H9 (cell line): ENCODE measurements at regions not wholly inside any gene's neighbourhood (a gene's known extent, or its start where the extent isn't known, plus 50 kb on each side); places are given as distances from the start of the nearest gene placed in this dataset.
"Not testable (repeated sequence)": the region's sequence is repeated elsewhere in the genome, so short reads cannot be mapped to it uniquely, and the experiment has no call there.

Experiments
- DNase-seq: peaks from one replicate; pipeline ENCODE4 v3.0.0-alpha.2; 2017
- H2AFZ ChIP-seq: one replicate; pipeline ENCODE4 v1.6.1; 2013; ENCODE audit warnings: mild to moderate bottlenecking, low read length, control low read depth, moderate library complexity
- H2AK5ac ChIP-seq: 2 replicates; pipeline ENCODE4 v1.6.1; 2013; ENCODE audit warnings: low read length, control low read depth, mixed read lengths; ENCODE audit not compliant: insufficient read length
- H2BK120ac ChIP-seq: one replicate; pipeline ENCODE4 v1.6.1; 2013; ENCODE audit warnings: low read depth, mild to moderate bottlenecking, low read length, control low read depth, inconsistent platforms; ENCODE audit not compliant: poor library complexity, severe bottlenecking
- H2BK12ac ChIP-seq: 2 replicates; pipeline ENCODE4 v1.6.1; 2013; ENCODE audit warnings: low read length, control low read depth, mixed read lengths, low read depth; ENCODE audit not compliant: insufficient read length
- H2BK15ac ChIP-seq: 2 replicates; pipeline ENCODE4 v1.6.1; 2013; ENCODE audit warnings: low read depth, low read length, control low read depth
- H2BK20ac ChIP-seq: one replicate; pipeline ENCODE4 v1.6.1; 2013; ENCODE audit warnings: low read depth, mild to moderate bottlenecking, low read length, control low read depth, inconsistent platforms; ENCODE audit not compliant: poor library complexity, severe bottlenecking
- H2BK5ac ChIP-seq: 2 replicates; pipeline ENCODE4 v1.6.1; 2013; ENCODE audit warnings: low read length, control low read depth, mixed read lengths; ENCODE audit not compliant: insufficient read length
- H3K14ac ChIP-seq: 2 replicates; pipeline ENCODE4 v1.6.1; 2013; ENCODE audit warnings: low read length, control low read depth; ENCODE audit not compliant: insufficient read depth
- H3K18ac ChIP-seq: 2 replicates; pipeline ENCODE4 v1.6.1; 2013; ENCODE audit warnings: low read depth, mild to moderate bottlenecking, mixed read lengths, low read length, control low read depth; ENCODE audit not compliant: insufficient read length
- H3K23ac ChIP-seq: 2 replicates; pipeline ENCODE4 v1.6.1; 2013; ENCODE audit warnings: low read length, control low read depth, mixed read lengths, low read depth; ENCODE audit not compliant: insufficient read length
- H3K23me2 ChIP-seq: 2 replicates; pipeline ENCODE4 v1.6.1; 2013; ENCODE audit warnings: low read depth, mild to moderate bottlenecking, mixed read lengths, low read length, control low read depth; ENCODE audit not compliant: insufficient read length, poor library complexity, severe bottlenecking
- H3K27ac ChIP-seq: 2 replicates; pipeline ENCODE4 v1.5.1; 2013; ENCODE audit warnings: low read length, control low read depth, mixed read lengths, low read depth; ENCODE audit not compliant: insufficient read length
- H3K27me3 ChIP-seq: 2 replicates; pipeline ENCODE4 v1.6.1; 2013; ENCODE audit warnings: low read length, control low read depth, inconsistent platforms; ENCODE audit not compliant: insufficient read depth
- H3K4ac ChIP-seq: 2 replicates; pipeline ENCODE4 v1.6.1; 2013; ENCODE audit warnings: low read depth, mild to moderate bottlenecking, control low read depth, inconsistent platforms, low read length, moderate library complexity
- H3K4me1 ChIP-seq: 2 replicates; pipeline ENCODE4 v1.6.1; 2013; ENCODE audit warnings: low read length, control low read depth, inconsistent platforms; ENCODE audit not compliant: insufficient read depth
- H3K4me2 ChIP-seq: 2 replicates; pipeline ENCODE4 v1.6.1; 2013; ENCODE audit warnings: low read length, control low read depth, mixed read lengths; ENCODE audit not compliant: insufficient read length, insufficient read depth
- H3K56ac ChIP-seq: 2 replicates; pipeline ENCODE4 v1.6.1; 2013; ENCODE audit warnings: low read depth, mild to moderate bottlenecking, mixed read lengths, low read length, control low read depth; ENCODE audit not compliant: insufficient read length
- H3K79me1 ChIP-seq: 2 replicates; pipeline ENCODE4 v1.6.1; 2013; ENCODE audit warnings: low read depth, mild to moderate bottlenecking, moderate library complexity, low read length, control low read depth, inconsistent platforms; ENCODE audit not compliant: insufficient read depth, poor library complexity, severe bottlenecking
- H3K79me2 ChIP-seq: 2 replicates; pipeline ENCODE4 v1.6.1; 2013; ENCODE audit warnings: low read length, control low read depth, inconsistent platforms; ENCODE audit not compliant: insufficient read depth
- H3K9ac ChIP-seq: 2 replicates; pipeline ENCODE4 v1.6.1; 2013; ENCODE audit warnings: low read length, control low read depth, mixed read lengths; ENCODE audit not compliant: insufficient read length; ENCODE audit errors: extremely low read depth
- H3K9me3 ChIP-seq: one replicate; pipeline ENCODE4 v1.6.1; 2013; ENCODE audit warnings: low read depth, low read length, inconsistent platforms; ENCODE audit not compliant: control insufficient read depth
- H3T11ph ChIP-seq: one replicate; pipeline ENCODE4 v1.6.1; 2013; ENCODE audit warnings: mild to moderate bottlenecking, low read length, control low read depth, inconsistent platforms
- H4K20me1 ChIP-seq: one replicate; pipeline ENCODE4 v1.6.1; 2013; ENCODE audit not compliant: control insufficient read depth, insufficient read length, insufficient read depth
- H4K5ac ChIP-seq: 2 replicates; pipeline ENCODE4 v1.6.1; 2013; ENCODE audit warnings: low read depth, mild to moderate bottlenecking, mixed read lengths, low read length, control low read depth; ENCODE audit not compliant: insufficient read length
- H4K8ac ChIP-seq: replicated peaks from 2 replicates; pipeline ENCODE4 v1.6.1; 2013; ENCODE audit warnings: low read length, control low read depth, mixed read lengths, low read depth; ENCODE audit not compliant: insufficient read length
- H4K91ac ChIP-seq: 2 replicates; pipeline ENCODE4 v1.6.1; 2013; ENCODE audit warnings: low read depth, mild to moderate bottlenecking, moderate library complexity, mixed read lengths, low read length, control low read depth; ENCODE audit not compliant: insufficient read length
- H3K27ac Mint-ChIP-seq, 3 experiments: 2 replicates in 2 of 3; 3 replicates in 1 of 3; pipeline ENCODE4 v1.8.0; 2020 to 2021; ENCODE audit warnings: mixed read lengths in 3 of 3, mild to moderate bottlenecking in 1 of 3, moderate library complexity in 1 of 3
- H3K27me3 Mint-ChIP-seq: 2 replicates; pipeline ENCODE4 v1.8.0; 2021; ENCODE audit warnings: low read depth, mild to moderate bottlenecking, moderate library complexity, mixed read lengths
- H3K36me3 Mint-ChIP-seq, 3 experiments: 2 replicates in 2 of 3; 3 replicates in 1 of 3; pipeline ENCODE4 v1.8.0; 2020 to 2021; ENCODE audit warnings: low read depth in 3 of 3, mixed read lengths in 3 of 3; ENCODE audit not compliant: insufficient read depth in 1 of 3
- H3K4me1 Mint-ChIP-seq, 2 experiments: 2 replicates each; pipeline ENCODE4 v1.8.0; 2020; ENCODE audit warnings: mixed read lengths in 2 of 2
- H3K4me3 Mint-ChIP-seq, 2 experiments: 2 replicates in 1 of 2; 3 replicates in 1 of 2; pipeline ENCODE4 v1.8.0; 2020 to 2021; ENCODE audit warnings: mild to moderate bottlenecking in 2 of 2, mixed read lengths in 2 of 2, moderate library complexity in 1 of 2
- H3K9me3 Mint-ChIP-seq, 2 experiments: 2 replicates in 1 of 2; 3 replicates in 1 of 2; pipeline ENCODE4 v1.8.0; 2020; ENCODE audit warnings: mild to moderate bottlenecking in 2 of 2, mixed read lengths in 2 of 2, moderate library complexity in 1 of 2
- WGBS: extraction: QIAGEN DNeasy Blood & Tissue Kit; methylation state at CpG from one replicate; pipeline ENCODE4 v1.1.7; 2013; ENCODE audit warnings: missing lambda C conversion rate, low lambda C conversion rate, mixed read lengths; ENCODE audit not compliant: insufficient read length; ENCODE audit errors: extremely low coverage; 5-methylcytosine and 5-hydroxymethylcytosine counted together
- TF ChIP-seq, protein P1 (sequence below): fragments of 200-600 bp; sonication (generic); conservative IDR thresholded peaks from 3 replicates; pipeline ENCODE4 v1.8.0; 2021; ENCODE audit warnings: antibody characterized with exemption, mild to moderate bottlenecking

DNA sequence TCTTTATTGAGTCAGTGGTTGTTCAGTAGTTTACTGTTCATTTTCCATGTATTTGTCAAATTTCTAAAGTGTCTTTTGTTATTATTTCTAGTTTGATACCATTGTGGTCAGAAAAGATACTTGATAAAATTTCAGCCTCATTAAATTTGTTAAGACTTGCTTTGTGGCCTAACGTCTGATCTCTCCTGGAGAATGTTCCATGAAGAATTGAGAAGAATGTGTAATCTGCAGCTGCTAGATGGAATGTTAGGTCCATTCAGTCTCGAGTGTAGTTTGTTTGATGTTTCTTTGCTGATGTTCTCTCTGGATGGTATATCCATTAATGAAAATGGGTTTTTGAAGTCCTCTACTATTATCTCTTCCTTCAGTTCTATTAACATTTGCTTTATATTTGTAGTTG is 394.7 kb upstream of the ANO5 start:
- Histone ChIP-seq H3K9ac (no peak overlapping the region), H4K20me1 (no peaks in the 10 kb centered on the region), H3K79me1 (no peaks in the 10 kb centered on the region), H3K79me2 (no peaks in the 10 kb centered on the region), H3K4me2 (no peak overlapping the region), H3K9me3 (no peaks in the 10 kb centered on the region), H4K8ac (no peak overlapping the region), H3K56ac (no peak overlapping the region), H3K23ac (no peak overlapping the region), H3K23me2 (no peaks in the 10 kb centered on the region), H2BK120ac (no peak overlapping the region), H3K4me1 (no peaks in the 10 kb centered on the region), H3T11ph (no peak overlapping the region), H2AFZ (no peak overlapping the region), H4K5ac (no peak overlapping the region), H4K91ac (no peak overlapping the region), H2AK5ac (no peak overlapping the region), H2BK12ac (no peak overlapping the region), H2BK5ac (no peak overlapping the region), H2BK15ac (no peak overlapping the region), H3K18ac (no peak overlapping the region), H3K4ac (no peak overlapping the region), H3K14ac (no peak overlapping the region), H2BK20ac (no peak overlapping the region), H3K27ac (no peak overlapping the region), H3K27me3 (no peaks in the 10 kb centered on the region)
- 0 out of 7 replicates have a peak, but pooled peaks cover 0 to under 1% (median 0%) of the 10 kb centered on the region in 3 experiments for H3K36me3 Mint-ChIP-seq
- no peaks in the 10 kb centered on the region for H3K27me3 Mint-ChIP-seq
- no peaks in the 10 kb centered on the region for H3K4me1 Mint-ChIP-seq
- no peak overlapping the region for H3K4me3 Mint-ChIP-seq
- peaks cover 2 to 5% of the 10 kb centered on the region in 2 experiments; a peak in 2 of 5 replicates for H3K9me3 Mint-ChIP-seq
- no peak overlapping the region for H3K27ac Mint-ChIP-seq
- TF ChIP-seq, protein P1, sequence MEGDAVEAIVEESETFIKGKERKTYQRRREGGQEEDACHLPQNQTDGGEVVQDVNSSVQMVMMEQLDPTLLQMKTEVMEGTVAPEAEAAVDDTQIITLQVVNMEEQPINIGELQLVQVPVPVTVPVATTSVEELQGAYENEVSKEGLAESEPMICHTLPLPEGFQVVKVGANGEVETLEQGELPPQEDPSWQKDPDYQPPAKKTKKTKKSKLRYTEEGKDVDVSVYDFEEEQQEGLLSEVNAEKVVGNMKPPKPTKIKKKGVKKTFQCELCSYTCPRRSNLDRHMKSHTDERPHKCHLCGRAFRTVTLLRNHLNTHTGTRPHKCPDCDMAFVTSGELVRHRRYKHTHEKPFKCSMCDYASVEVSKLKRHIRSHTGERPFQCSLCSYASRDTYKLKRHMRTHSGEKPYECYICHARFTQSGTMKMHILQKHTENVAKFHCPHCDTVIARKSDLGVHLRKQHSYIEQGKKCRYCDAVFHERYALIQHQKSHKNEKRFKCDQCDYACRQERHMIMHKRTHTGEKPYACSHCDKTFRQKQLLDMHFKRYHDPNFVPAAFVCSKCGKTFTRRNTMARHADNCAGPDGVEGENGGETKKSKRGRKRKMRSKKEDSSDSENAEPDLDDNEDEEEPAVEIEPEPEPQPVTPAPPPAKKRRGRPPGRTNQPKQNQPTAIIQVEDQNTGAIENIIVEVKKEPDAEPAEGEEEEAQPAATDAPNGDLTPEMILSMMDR, result no peak
- no CpG with 5 or more reads among the region's 2 CpGs for WGBS
- no peak for DNase-seq

DNA sequence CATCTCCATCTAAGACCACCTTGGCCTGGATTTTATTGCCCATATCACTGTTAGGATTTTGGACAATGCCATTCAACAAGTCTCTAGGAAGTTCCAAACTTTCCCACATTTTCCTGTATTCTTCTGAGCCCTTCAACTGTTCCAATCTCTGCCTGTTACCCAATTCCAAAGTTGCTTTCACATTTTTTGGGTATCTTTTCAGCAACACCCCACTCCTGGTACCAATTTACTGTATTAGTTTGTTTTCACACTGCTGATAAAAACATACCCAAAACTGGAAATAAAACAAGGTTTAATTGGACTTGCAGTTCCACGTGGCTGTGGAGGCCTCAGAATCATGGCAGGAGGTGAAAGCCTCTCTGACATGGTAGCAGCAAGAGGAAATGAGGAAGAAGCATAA is 388.4 kb upstream of the ANO5 start:
- H4K20me1 ChIP-seq, H3K79me2 ChIP-seq, H3K27me3 ChIP-seq, H2BK12ac ChIP-seq, H3K18ac ChIP-seq, H2BK120ac ChIP-seq, H3K4me2 ChIP-seq, H3K4ac ChIP-seq, H3K79me1 ChIP-seq, H3K23ac ChIP-seq, H3K27ac ChIP-seq, H3K14ac ChIP-seq, H3K4me1 ChIP-seq, H3K9me3 ChIP-seq, H2BK15ac ChIP-seq, H3K9ac ChIP-seq, H2BK20ac ChIP-seq, H3K56ac ChIP-seq, DNase-seq, H2BK5ac ChIP-seq, H3K4me3 Mint-ChIP-seq, H3K27me3 Mint-ChIP-seq, H4K91ac ChIP-seq, H2AFZ ChIP-seq, H4K5ac ChIP-seq, H4K8ac ChIP-seq, H3K4me1 Mint-ChIP-seq, H3T11ph ChIP-seq, H3K23me2 ChIP-seq, H2AK5ac ChIP-seq, H3K27ac Mint-ChIP-seq: not testable (repeated sequence)
- no CpG with 5 or more reads among the region's 1 CpG for WGBS
- peaks cover 16 to 19% of the 10 kb centered on the region in 2 experiments for H3K9me3 Mint-ChIP-seq
- peaks cover 6 to 10% (median 7%) of the 10 kb centered on the region in 3 experiments for H3K36me3 Mint-ChIP-seq
